Thyroid gland (tissue), 4 donors: ENCODE measurements at regions not wholly inside any gene's neighbourhood (a gene's known extent, or its start where the extent isn't known, plus 50 kb on each side); places are given as distances from the start of the nearest gene placed in this dataset.
A peak's percentile ranks its signal among the peaks of the same experiment; 100 is the strongest.

Experiments
- DNase-seq, 2 donors: peaks; one replicate each; pipeline ENCODE4 v3.0.0-alpha.2; 2019
- H3K27ac ChIP-seq, 3 donors: fragments of 200-600 bp; sonication (generic); 1 replicate in 2 of 3; 2 replicates in 1 of 3; pipeline ENCODE4 v1.5.1; 2016 to 2019; ENCODE audit warnings: mild to moderate bottlenecking in 1 of 3, moderate library complexity in 1 of 3
- H3K27me3 ChIP-seq: fragments of 200-600 bp; sonication (generic); one replicate; pipeline ENCODE4 v1.5.1; 2019
- H3K36me3 ChIP-seq, 2 donors: fragments of 200-600 bp; sonication (generic); one replicate each; pipeline ENCODE4 v1.5.1; 2016 to 2019
- H3K4me1 ChIP-seq, 2 donors: fragments of 200-600 bp; sonication (generic); one replicate each; pipeline ENCODE4 v1.5.1; 2017 to 2019
- H3K4me3 ChIP-seq, 3 donors: fragments of 200-600 bp; sonication (generic); replicated peaks in 1 of 3; 1 replicate in 2 of 3; 2 replicates in 1 of 3; pipeline ENCODE4 v1.5.1; 2016; ENCODE audit warnings: mild to moderate bottlenecking in 1 of 3
- H3K9me3 ChIP-seq: fragments of 200-600 bp; sonication (generic); one replicate; pipeline ENCODE4 v1.5.1; 2017
- CTCF ChIP-seq, 6 experiments: fragments of 200-600 bp in 3 of 6; fragments of 450-650 bp in 3 of 6; sonication (generic) in 3 of 6; IDR thresholded peaks; one replicate each; pipeline ENCODE4 v1.5.1; 2016 to 2019; ENCODE audit warnings: antibody characterized with exemption in 6 of 6, mild to moderate bottlenecking in 2 of 6, inconsistent platforms in 1 of 6, moderate library complexity in 1 of 6
- POLR2A ChIP-seq, 2 donors: fragments of 450-650 bp; IDR thresholded peaks; one replicate each; pipeline ENCODE4 v1.6.1; 2017; ENCODE audit warnings: antibody characterized with exemption in 2 of 2, mild to moderate bottlenecking in 2 of 2, moderate library complexity in 1 of 2
- WGBS, 2 donors: methylation state at CpG; one replicate each; pipeline ENCODE4 v1.1.5; 2017; 5-methylcytosine and 5-hydroxymethylcytosine counted together
- intact Hi-C: fragments of 100-400 bp; cut with DNase I; formaldehyde crosslinking; loops from one replicate; pipeline ENCODE4 v1.15.1; 2023

DNA sequence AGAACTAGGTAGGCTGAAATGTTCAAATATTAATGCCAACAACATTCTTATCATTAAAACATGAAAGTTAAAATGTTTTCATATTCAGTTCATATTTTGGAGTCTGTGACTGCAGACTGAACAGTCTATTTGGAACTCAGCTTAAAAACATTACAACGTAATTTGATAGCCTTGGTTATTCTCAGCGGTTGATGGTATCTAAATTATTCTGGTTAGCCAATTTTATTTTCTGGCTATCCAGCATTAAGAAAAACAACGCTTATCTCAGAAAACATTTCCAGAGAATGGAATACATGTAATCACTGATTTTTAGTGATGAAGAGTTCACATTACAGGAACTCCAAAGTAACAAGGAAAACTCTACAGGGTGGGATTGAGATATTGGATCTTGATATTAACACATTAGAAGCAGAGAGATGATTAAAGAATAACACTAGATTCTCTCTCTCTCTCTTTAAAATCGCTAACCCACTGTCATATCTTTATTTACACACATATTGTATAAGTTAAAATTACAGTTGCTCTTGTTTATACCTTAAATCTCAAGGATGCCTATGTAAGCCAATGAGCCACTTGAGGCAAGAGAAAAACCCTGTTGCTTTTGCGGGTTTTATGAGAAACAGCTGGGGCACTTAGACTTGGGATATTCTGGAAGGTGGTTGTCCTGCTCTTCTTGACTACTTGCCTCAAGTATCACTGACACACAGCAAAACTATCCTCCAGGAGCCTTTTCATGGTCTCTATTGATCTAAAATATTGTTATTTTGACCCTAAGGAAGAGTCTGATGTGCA is 84.9 kb downstream of the ICOS start:
- WGBS, 2 donors: 62 to 77% methylated on average over 5 of the region's 5 CpGs
- no peaks in the 10 kb centered on the region for H3K4me1 ChIP-seq
- no peak overlapping the region for H3K27ac ChIP-seq
- no peak overlapping the region for H3K4me3 ChIP-seq
- no peaks in the 10 kb centered on the region for H3K9me3 ChIP-seq
- no peaks in the 10 kb centered on the region for H3K36me3 ChIP-seq
- no peak for DNase-seq
- no peak for TF ChIP-seq CTCF (IDR thresholded peaks at IDR 0.05)
- TF ChIP-seq POLR2A (IDR thresholded peaks at IDR 0.05): no peak
- H3K27me3 ChIP-seq: no peaks in the 10 kb centered on the region
- intact Hi-C loops: no loop called here

DNA sequence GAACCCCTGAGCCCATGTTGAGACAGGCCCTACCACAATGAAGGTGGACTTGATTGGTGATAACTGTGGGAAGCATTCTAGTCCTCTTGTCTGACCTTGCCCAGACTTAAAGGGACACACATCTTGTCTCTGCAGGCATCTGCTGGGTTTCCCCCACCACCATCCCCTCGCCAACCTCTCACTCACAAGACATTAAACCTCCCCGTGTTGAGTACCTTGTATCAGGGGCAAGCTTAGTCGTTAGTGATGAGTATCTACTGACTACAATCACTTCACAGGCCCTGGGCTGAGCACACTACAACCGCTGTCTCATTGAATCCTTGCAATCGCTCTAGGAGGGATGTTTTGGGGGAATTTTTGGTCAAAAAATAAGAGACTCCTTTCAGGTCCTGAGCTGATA is 86.0 kb downstream of the ICOS start:
- intact Hi-C loops: no loop called here
- no peak for DNase-seq
- H3K4me1 ChIP-seq: no peaks in the 10 kb centered on the region
- H3K36me3 ChIP-seq: no peaks in the 10 kb centered on the region
- no peak overlapping the region for H3K27ac ChIP-seq
- H3K4me3 ChIP-seq: no peak overlapping the region
- WGBS, 2 donors: 60 to 87% methylated on average over 5 of the region's 5 CpGs
- no peaks in the 10 kb centered on the region for H3K9me3 ChIP-seq
- no peaks in the 10 kb centered on the region for H3K27me3 ChIP-seq
- no peak for TF ChIP-seq POLR2A (IDR thresholded peaks at IDR 0.05)
- TF ChIP-seq CTCF (IDR thresholded peaks at IDR 0.05): no peak

DNA sequence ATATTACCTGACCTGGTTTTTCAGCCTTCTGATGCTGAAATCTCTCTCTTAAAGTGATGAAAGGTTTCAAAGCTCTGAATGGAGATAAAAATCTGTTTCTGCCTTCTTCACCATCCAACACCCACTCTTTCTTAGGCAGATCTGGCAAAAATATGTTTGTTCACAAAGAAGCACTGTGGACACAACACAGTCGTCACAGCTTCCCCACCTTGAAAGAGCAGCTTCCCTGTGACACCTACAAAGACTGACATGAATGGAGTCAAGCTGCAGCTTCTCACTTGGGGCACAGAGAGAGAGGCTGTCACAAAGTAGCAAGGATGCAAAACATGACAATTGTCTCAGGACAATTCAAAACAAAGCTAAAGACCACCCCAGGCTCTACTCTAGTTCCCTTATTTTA is 86.5 kb downstream of the ICOS start:
- no peak overlapping the region for H3K27ac ChIP-seq

GRCh38 chr2:204024503-204024902 is 87.9 kb downstream of the ICOS start:
- Histone ChIP-seq H3K4me3 (no peak overlapping the region), H3K4me1 (no peaks in the 10 kb centered on the region), H3K9me3 (no peaks in the 10 kb centered on the region), H3K36me3 (no peaks in the 10 kb centered on the region), H3K27ac (no peak overlapping the region), H3K27me3 (no peaks in the 10 kb centered on the region)
- TF ChIP-seq CTCF (IDR thresholded peaks at IDR 0.05): peak in 3 of 6 experiments; percentile 48 to 74 (median 58)
- no peak for TF ChIP-seq POLR2A (IDR thresholded peaks at IDR 0.05)
- peak in 1 of 2 donors; percentile 11 for DNase-seq
- 6 to 16% methylated on average over 1 of the region's 1 CpG for WGBS, 2 donors
- intact Hi-C loops: no loop called here

More for the DNA sequence above, 86.5 kb downstream of the ICOS start:
- intact Hi-C loops: no loop called here
- TF ChIP-seq POLR2A (IDR thresholded peaks at IDR 0.05) (no peak), CTCF (IDR thresholded peaks at IDR 0.05) (no peak)
- no peaks in the 10 kb centered on the region for H3K27me3 ChIP-seq
- 79 to 93% methylated on average over 1 of the region's 1 CpG for WGBS, 2 donors
- no peak overlapping the region for H3K4me3 ChIP-seq
- H3K4me1 ChIP-seq: no peaks in the 10 kb centered on the region
- DNase-seq: no peak
- no peaks in the 10 kb centered on the region for H3K36me3 ChIP-seq
- H3K9me3 ChIP-seq: no peaks in the 10 kb centered on the region

GRCh38 chr2:204024906-204025475 is 88.4 kb downstream of the ICOS start:
- no peaks in the 10 kb centered on the region for H3K4me1 ChIP-seq
- DNase-seq: no peak
- no peak overlapping the region for H3K27ac ChIP-seq
- 77 to 82% methylated on average over 6 of the region's 6 CpGs for WGBS, 2 donors
- no peaks in the 10 kb centered on the region for H3K27me3 ChIP-seq
- TF ChIP-seq POLR2A (IDR thresholded peaks at IDR 0.05): no peak
- no peak for TF ChIP-seq CTCF (IDR thresholded peaks at IDR 0.05)
- intact Hi-C loops: no loop called here
- H3K4me3 ChIP-seq: no peak overlapping the region
- H3K36me3 ChIP-seq: no peaks in the 10 kb centered on the region
- no peaks in the 10 kb centered on the region for H3K9me3 ChIP-seq
